SK-N-SH treated with all-trans-retinoic acid at 6 μM for 48 hours (cell line): ENCODE measurements at regions not wholly inside any gene's neighbourhood (a gene's known extent, or its start where the extent isn't known, plus 50 kb on each side); places are given as distances from the start of the nearest gene placed in this dataset.

Source experiments
- ATAC-seq: fragments of 200-7000 bp; cut with Tn5 transposase; 3 replicates; pipeline ENCODE4 v1.9.1; 2020; ENCODE audit warnings: mild to moderate bottlenecking, moderate library complexity
- ARNTL ChIP-seq: fragments of 450-650 bp; formaldehyde crosslinking; IDR thresholded peaks from 2 replicates; pipeline ENCODE4 v1.5.0; 2020; ENCODE audit warnings: low read depth, mild to moderate bottlenecking, moderate library complexity, borderline replicate concordance
- BACH2 ChIP-seq: fragments of 250-450 bp; sonication (Bioruptor Pico); IDR thresholded peaks from 2 replicates; pipeline ENCODE4 v1.9.0; 2021; ENCODE audit warnings: mild to moderate bottlenecking, borderline replicate concordance
- CSDC2 ChIP-seq: fragments of 250-450 bp; sonication (Bioruptor Pico); IDR thresholded peaks from 2 replicates; pipeline ENCODE4 v1.5.0; 2020; ENCODE audit warnings: mild to moderate bottlenecking, moderate library complexity
- GLIS3 ChIP-seq: fragments of 250-450 bp; sonication (Bioruptor Pico); IDR thresholded peaks from 2 replicates; pipeline ENCODE4 v1.5.0; 2020; ENCODE audit warnings: mild to moderate bottlenecking, moderate library complexity
- PPARA ChIP-seq: fragments of 250-450 bp; sonication (Bioruptor Pico); IDR thresholded peaks from 2 replicates; pipeline ENCODE4 v1.5.0; 2020; ENCODE audit warnings: mild to moderate bottlenecking, borderline replicate concordance
- RARB ChIP-seq: fragments of 250-450 bp; sonication (Bioruptor Pico); IDR thresholded peaks from 2 replicates; pipeline ENCODE4 v1.8.0; 2021; ENCODE audit warnings: mild to moderate bottlenecking, moderate library complexity
- SNAI2 ChIP-seq: fragments of 250-450 bp; sonication (Bioruptor Pico); IDR thresholded peaks from 2 replicates; pipeline ENCODE4 v1.5.0; 2020; ENCODE audit warnings: mild to moderate bottlenecking, moderate library complexity
- TOX ChIP-seq: fragments of 250-450 bp; sonication (Bioruptor Pico); IDR thresholded peaks from 2 replicates; pipeline ENCODE4 v1.8.0; 2021; ENCODE audit warnings: mild to moderate bottlenecking, moderate library complexity, borderline replicate concordance
- ZC3H10 ChIP-seq: fragments of 250-450 bp; sonication (Bioruptor Pico); IDR thresholded peaks from 2 replicates; pipeline ENCODE4 v1.5.1; 2021; ENCODE audit warnings: mild to moderate bottlenecking, moderate library complexity
- ZFP3 ChIP-seq: fragments of 250-450 bp; sonication (Bioruptor Pico); IDR thresholded peaks from 2 replicates; pipeline ENCODE4 v1.5.0; 2020; ENCODE audit warnings: mild to moderate bottlenecking, moderate library complexity
- ZFP30 ChIP-seq: fragments of 450-650 bp; formaldehyde crosslinking; IDR thresholded peaks from 2 replicates; pipeline ENCODE4 v1.5.0; 2022; ENCODE audit warnings: mild to moderate bottlenecking, moderate library complexity
- ZNF565 ChIP-seq: fragments of 450-650 bp; formaldehyde crosslinking; conservative IDR thresholded peaks from 2 replicates; pipeline ENCODE4 v1.5.0; 2020; ENCODE audit warnings: low read depth, mild to moderate bottlenecking, moderate library complexity
- ZNF70 ChIP-seq: fragments of 450-650 bp; formaldehyde crosslinking; IDR thresholded peaks from 2 replicates; pipeline ENCODE4 v1.5.0; 2020; ENCODE audit warnings: mild to moderate bottlenecking, moderate library complexity
- ZNF8 ChIP-seq: fragments of 450-650 bp; formaldehyde crosslinking; IDR thresholded peaks from 2 replicates; pipeline ENCODE4 v1.5.0; 2020; ENCODE audit warnings: mild to moderate bottlenecking, moderate library complexity
- TF ChIP-seq, protein P1 (sequence below): fragments of 250-450 bp; sonication (Bioruptor Pico); IDR thresholded peaks from 2 replicates; pipeline ENCODE4 v1.8.0; 2020; ENCODE audit warnings: mild to moderate bottlenecking, moderate library complexity, borderline replicate concordance
- TF ChIP-seq, protein P2 (sequence below): fragments of 250-450 bp; sonication (Bioruptor Pico); IDR thresholded peaks from 2 replicates; pipeline ENCODE4 v1.5.1; 2021; ENCODE audit warnings: mild to moderate bottlenecking, moderate library complexity
- TF ChIP-seq, protein P3 (sequence below): fragments of 250-450 bp; sonication (Bioruptor Pico); IDR thresholded peaks from 2 replicates; pipeline ENCODE4 v1.8.0; 2021; ENCODE audit warnings: low read depth, mild to moderate bottlenecking, moderate library complexity, borderline replicate concordance

DNA sequence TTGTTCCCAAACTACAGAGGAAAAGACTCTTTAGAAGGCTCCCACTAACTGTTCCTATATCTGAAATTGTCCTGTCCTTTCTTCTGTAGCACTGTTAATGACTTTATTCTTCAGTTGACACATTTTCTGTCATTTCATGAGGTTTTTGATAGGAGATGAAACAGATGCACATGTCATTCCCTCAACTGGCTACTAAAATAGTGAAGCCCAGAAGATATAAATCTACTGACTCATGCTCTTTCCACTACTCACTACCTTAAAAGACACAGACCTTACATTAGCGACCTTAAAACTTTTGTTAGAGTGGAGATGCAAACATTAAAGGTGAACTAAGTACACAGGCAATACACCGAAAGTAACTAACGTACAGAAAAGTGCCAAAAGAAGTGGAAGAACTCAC is 59.5 kb upstream of the ANKS1B start:
- TF ChIP-seq, protein P1, sequence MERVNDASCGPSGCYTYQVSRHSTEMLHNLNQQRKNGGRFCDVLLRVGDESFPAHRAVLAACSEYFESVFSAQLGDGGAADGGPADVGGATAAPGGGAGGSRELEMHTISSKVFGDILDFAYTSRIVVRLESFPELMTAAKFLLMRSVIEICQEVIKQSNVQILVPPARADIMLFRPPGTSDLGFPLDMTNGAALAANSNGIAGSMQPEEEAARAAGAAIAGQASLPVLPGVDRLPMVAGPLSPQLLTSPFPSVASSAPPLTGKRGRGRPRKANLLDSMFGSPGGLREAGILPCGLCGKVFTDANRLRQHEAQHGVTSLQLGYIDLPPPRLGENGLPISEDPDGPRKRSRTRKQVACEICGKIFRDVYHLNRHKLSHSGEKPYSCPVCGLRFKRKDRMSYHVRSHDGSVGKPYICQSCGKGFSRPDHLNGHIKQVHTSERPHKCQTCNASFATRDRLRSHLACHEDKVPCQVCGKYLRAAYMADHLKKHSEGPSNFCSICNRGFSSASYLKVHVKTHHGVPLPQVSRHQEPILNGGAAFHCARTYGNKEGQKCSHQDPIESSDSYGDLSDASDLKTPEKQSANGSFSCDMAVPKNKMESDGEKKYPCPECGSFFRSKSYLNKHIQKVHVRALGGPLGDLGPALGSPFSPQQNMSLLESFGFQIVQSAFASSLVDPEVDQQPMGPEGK (CRISPR knock-in tag): no peak
- no peak for TF ChIP-seq ZNF70 (CRISPR knock-in tag)
- no peak for TF ChIP-seq ZNF8 (CRISPR knock-in tag)
- TF ChIP-seq TOX (CRISPR knock-in tag): no peak
- TF ChIP-seq ZFP30 (CRISPR knock-in tag): no peak
- TF ChIP-seq, protein P2, sequence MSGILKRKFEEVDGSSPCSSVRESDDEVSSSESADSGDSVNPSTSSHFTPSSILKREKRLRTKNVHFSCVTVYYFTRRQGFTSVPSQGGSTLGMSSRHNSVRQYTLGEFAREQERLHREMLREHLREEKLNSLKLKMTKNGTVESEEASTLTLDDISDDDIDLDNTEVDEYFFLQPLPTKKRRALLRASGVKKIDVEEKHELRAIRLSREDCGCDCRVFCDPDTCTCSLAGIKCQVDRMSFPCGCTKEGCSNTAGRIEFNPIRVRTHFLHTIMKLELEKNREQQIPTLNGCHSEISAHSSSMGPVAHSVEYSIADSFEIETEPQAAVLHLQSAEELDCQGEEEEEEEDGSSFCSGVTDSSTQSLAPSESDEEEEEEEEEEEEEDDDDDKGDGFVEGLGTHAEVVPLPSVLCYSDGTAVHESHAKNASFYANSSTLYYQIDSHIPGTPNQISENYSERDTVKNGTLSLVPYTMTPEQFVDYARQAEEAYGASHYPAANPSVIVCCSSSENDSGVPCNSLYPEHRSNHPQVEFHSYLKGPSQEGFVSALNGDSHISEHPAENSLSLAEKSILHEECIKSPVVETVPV (CRISPR knock-in tag): no peak
- no peak for TF ChIP-seq ZNF565 (CRISPR knock-in tag)
- TF ChIP-seq CSDC2: no peak
- TF ChIP-seq RARB (CRISPR knock-in tag): no peak
- TF ChIP-seq GLIS3 (CRISPR knock-in tag): no peak
- TF ChIP-seq ZFP3 (CRISPR knock-in tag): no peak
- no peak for TF ChIP-seq ARNTL (CRISPR knock-in tag)
- no peak; the same call in 2 of the 3 replicates for ATAC-seq

DNA sequence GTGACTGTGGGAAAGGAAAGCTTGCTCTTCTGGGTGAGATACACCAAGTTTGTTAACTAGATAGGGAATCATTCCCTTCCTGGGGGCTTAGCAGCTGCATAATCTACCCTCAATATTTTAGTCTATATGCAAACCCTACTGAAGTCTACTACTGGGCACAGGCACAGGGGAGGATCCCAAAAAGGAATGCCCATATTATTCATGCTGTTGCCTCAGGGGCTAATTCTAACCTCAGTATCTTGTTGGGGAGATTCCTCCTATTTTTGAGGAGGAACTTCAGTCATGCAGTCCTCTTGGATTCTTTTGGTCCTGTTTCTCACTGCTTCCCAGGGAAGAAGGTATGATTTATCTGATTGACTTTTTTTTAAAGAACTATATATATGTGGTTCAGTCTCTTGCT is 58.9 kb upstream of the ANKS1B start:
- ATAC-seq: no peak
- TF ChIP-seq BACH2 (no peak), SNAI2 (CRISPR knock-in tag) (no peak), ZC3H10 (CRISPR knock-in tag) (no peak), ZFP3 (CRISPR knock-in tag) (no peak), RARB (CRISPR knock-in tag) (no peak), PPARA (CRISPR knock-in tag) (no peak), ZNF565 (CRISPR knock-in tag) (no peak)
- TF ChIP-seq, protein P3, sequence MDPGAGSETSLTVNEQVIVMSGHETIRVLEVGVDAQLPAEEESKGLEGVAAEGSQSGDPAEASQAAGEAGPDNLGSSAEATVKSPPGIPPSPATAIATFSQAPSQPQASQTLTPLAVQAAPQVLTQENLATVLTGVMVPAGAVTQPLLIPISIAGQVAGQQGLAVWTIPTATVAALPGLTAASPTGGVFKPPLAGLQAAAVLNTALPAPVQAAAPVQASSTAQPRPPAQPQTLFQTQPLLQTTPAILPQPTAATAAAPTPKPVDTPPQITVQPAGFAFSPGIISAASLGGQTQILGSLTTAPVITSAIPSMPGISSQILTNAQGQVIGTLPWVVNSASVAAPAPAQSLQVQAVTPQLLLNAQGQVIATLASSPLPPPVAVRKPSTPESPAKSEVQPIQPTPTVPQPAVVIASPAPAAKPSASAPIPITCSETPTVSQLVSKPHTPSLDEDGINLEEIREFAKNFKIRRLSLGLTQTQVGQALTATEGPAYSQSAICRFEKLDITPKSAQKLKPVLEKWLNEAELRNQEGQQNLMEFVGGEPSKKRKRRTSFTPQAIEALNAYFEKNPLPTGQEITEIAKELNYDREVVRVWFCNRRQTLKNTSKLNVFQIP (CRISPR knock-in tag): no peak
- TF ChIP-seq, all 23 proteins: peak for 0
